Hematopoietic multipotent progenitor cell treated with erythropoietin and hydrocortisone succinate and interleukin-3 and kit ligand, for 17 days (in vitro differentiated cells): ENCODE measurements at regions not wholly inside any gene's neighbourhood (a gene's known extent, or its start where the extent isn't known, plus 50 kb on each side); places are given as distances from the start of the nearest gene placed in this dataset.
A peak's percentile ranks its signal among the peaks of the same experiment; 100 is the strongest.

ENCODE experiments used
- DNase-seq: peaks from one replicate; pipeline ENCODE4 v3.0.0-alpha.2; 2015; ENCODE audit warnings: low spot score

DNA sequence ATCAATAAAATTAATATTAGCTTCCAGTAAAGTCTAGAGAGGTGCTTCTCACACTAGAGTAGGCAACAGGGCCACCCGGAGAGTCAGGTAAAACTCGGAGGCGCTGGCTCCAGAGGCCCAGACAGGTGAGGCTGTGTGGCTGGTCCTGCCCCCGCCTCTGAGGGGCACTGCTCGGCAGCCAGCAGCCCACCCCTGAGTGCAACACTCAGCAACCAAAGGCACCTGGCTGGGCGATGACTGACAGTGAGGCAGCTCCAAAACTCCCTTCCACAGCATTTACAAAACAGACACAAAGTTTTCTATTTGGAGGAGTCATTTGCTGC is 138.8 kb upstream of the ID2 start:
- no peak for DNase-seq

DNA sequence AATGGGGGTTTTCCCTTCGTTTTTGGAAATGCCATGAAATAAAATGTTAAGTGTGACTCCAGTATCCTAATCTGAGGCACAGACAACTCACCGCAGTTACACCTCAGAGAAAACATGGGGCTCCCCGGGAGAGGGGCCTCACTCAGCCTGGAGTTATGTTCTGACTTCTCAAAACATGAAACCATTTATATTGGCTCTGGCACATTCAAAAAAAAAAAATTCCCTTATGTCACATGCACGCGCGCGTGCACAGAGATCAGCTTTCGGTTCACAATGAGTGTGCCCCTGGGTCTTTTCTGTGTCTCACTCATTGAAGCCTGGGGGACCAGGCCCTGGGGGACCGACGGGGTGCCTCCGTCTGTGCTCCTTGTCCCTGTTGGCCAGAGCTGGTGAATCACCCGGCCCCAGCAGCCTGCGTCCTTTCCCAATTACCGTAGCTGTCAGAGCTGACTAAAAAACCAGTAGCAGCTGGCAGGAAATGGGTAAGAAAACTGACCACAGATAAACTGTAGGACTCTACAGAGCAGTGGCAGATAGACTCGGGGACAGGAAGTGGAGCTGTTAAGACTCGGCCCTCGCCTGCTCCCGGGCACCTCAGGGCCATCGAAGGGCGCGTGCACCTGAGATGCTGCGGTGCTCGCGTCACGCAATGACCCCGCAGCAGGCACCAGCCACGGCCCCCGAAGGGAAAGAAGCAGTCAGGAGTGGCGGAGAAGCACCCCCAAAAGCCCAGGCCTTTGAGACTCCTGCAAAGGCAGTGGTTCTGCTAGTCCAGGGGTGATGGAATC is 138.3 kb upstream of the ID2 start:
- peak; percentile 38 for DNase-seq

DNA sequence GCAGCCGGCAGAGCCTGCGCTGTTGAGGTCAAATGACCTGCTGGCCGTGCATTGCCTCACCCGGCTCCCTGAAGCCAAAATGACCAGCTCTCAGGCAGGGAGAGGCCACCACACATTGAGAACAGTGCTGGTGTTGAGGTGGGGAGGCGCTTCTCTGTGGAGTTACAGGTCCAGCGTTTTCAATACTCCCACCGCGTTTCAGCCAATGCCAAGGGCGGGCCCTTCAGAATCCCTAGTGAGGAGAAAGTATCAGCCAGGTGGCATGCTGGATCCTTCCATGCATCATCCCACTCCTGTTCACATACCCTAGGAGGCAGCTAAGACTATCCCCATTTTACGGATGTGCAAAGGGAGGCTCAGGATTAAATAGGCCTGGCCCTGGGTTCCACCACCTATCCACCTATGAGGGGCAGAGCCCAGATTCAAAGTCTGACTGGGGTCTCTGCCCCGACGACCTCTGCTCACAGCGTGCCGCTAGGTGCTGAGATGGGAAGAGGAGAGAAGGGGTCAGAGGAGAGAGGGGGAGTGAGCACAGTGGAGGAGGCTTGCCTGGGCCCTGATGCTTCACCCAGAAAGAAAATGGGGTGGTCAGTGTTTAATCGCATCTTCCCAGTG is 137.6 kb upstream of the ID2 start:
- DNase-seq, result no peak

DNA sequence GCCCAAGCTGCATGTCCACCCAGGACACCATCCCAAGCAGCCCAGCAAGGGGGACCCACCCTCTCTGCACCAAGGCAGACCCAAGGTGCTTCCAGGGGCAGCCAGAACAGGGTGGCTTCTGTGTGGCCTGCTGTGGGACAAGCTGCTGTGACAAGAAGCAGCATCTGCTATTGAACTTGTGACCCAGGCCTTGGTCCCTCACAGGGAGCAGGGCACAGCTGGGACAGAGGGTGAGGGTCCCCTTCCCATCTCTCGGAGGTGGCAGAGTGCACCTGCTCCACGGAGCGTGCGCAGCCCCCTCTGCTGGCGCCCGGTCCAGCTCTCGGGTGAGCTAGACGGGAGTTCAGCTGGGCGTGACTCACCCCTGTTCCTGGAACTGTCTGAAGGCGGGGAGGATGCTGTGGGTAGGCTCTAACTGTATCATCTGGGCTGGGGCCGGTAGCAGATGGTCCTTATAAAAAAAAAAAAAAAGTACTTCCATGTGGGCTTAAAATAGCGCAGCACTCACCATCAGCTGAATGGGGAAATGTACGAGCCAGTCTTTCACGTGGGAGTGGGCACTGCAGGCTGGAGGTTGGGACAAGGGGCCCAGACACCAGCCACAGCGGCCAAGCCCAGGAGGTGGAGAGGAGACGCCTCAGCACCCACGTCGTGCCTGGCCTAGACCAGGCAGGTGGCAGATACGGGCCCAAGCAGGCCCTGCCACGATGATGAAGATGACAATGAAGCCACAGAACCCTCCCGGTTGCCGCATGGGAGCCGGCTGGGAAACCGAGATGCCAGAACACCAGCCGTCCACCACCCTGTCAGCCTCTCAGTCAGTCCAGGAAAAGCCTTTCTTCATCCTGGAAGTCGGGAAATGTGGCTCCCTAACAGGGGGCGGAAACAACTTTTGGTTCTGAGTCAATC is 136.8 kb upstream of the ID2 start:
- DNase-seq, result peak; percentile 65

DNA sequence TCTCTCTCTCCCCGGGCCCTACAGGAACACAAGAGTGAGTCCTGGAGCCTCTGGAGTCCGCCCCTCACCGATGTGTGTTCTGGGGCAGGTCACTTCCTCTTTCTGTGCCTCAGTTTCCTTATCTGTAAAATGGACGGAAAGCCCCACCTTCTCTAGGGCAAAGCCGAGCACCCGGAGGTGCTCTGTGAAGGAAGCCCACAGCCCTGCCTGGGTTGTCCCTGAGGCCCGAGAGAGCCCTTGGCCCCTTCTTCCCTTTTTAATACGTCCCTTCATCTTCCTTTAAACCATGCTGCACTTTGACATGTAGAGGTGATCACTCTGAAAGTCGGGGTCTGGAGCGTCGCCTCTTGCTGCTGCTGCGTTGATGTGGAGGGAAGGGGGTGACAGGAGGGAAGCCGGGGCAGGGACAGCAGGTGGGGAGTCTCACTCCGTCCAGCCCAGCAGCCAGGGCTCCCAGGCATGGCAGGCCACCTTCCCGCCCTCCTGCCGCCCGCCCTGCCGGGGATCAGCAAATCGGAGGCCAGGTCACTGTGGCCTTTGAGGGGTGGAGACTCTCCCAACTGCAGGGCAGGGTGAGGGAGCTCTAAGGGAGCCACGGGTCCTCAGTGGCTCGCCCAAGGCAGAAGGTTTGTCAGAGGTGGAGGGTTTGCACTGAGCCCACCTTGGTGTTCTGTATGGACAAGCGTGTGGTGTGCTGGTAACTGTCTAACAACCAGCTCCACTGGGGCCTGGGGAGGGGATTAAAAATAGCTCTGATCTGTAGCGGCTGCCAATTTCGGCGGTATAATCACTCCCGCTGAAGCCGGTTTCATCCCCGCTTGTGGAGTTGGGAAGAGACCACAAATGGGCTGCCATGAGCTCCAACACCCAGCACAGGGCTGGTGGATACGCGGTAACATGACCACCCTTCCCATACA is 135.9 kb upstream of the ID2 start:
- no peak for DNase-seq

DNA sequence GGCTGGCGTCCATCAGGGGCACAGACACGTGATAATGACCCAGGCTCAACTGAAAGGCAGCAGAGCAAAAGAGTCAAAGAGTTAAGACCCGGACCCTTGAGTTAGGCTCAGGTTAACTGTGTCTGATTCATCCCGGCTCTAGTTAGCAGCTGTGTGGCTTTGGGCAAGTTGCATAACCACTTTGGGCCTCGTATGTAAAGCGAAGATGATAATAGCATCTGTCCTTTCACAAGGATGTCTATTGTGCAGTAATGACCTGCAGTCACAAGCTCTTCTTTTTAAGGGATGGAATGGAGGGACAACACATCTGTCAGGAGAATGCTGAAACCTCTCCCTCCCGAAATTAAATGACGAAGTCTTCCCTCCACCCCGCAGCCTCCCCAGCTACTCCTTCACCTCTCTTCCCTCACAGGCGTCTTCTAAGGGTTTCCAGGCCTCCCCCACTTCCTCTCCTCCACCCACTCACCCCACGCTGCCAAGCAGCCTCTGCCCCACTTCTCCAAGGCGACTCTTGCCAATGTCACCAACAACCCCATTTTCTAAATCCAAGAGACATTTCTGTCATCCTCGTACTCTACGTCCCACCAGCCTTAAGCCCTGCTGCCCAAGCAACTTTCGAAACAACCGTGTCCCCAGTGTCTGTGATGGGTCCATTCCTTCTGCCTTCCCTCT is 135.1 kb upstream of the ID2 start:
- no peak for DNase-seq

DNA sequence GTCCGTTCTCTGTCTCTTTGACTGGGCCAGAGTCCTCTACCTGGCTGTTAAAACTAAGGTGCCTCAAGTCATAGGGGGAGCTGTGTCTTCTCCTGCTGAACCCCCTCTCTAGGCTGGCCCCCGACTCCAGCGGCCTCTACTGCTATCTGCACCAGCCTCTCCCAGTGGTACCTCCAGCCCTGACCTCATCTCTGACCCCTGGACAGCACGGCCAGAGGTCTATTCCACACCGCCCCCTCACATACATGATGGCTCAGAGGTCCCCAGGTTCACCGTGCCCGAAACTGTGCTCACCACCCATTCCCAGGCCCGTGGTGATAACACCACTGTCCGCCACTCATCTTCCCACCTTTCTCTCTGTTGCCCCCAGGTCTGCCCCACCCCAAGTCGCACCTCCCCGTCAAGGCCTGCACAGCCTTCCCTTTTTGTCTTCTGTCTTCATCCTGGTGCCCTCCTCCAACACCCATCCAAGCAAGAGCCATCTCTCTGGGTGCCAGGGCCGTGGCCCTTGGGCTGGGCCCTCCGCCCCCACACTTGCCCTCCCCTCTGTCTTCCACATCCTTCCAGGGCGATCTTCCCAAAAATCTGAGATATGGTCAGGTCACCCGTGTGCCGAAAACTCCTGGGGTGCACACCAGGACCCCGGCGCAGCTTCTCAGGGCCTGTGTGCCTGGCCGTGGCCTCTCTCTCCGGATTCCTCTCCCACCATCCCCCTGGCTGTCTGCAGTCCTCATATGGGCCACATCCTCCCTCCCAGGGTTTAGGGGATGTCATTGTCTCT is 134.4 kb upstream of the ID2 start:
- no peak for DNase-seq

DNA sequence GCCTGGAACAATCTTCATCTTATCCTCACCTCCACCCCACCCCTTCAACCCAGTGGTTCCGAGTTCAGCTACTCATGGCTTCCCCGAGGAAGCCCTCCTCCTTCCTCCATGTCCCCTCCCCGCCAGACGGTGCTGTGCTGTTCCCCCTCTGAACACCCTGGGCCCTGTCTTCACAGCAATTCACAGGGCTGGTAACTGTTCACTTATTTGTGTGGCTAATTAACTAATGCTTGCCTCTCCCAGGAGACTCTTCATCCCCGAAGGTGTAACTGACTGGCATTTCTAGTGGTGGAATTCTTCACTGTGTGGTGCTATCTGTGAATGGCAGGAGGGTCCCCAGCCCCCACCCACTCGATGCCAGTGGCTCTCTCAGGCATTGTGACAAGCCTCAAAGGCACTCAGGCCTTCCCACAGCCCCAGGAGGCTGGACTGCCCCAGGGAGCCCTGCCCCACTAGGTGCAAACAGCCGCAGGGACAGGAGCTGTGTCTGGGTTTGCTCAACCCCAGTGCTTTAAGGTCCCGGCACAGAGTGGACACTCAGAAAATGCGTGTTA is 133.7 kb upstream of the ID2 start:
- no peak for DNase-seq

DNA sequence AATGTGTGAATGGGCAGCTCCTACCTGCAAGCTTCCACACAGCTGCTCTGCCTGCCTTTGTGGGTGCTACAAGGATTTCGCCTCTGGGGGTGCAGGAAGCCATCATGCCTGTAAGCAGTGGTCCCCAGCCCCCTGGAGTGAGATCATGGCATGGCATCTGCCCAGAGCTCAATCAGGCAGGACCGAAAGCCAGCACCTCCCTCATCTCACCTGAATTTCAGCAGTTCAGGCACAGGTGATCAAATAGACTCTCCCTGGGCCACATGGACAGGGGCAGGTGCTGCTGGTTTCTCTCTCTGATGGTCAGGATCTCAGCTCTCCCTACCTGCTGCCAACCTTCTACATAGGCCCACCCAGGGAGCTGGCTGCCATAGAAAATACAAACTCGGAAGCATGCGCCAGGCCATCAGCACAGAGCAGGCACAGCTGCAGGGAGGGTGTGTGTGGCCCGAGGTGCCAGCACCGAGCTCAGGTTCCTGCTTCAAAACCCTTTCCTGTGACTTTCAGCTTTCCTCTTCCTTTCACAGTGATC is 133.2 kb upstream of the ID2 start:
- no peak for DNase-seq

DNA sequence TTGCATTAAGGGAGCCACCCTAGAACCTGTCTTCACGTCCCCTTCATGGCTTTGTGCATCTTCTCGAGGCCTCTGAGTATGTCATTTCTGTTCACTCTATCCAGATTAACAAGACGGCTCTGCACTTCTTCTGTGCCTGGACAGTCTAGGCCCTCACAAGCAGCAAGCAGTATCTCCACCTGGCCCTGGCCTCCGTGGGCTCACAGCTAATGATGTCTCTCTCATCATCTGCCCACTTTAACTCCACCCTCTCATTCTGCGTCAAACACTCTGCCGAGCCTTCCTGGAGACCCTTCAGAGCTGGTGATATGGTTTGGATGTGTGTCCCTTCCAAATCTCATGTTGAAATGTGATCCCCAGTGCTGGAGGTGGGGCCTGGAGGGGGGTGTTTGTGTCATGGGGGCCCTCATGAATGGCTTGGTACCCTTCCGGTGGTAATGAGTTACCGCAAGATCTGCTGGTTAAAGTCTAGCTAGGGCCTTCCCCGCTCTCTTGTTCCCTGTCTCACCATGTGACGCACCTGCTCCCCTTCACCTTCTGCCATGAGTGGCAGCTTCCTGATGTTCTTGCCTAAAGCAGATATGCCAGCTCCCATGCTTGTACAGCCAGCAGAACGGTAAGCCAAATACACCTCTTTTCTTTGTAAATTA is 132.5 kb upstream of the ID2 start:
- no peak for DNase-seq

DNA sequence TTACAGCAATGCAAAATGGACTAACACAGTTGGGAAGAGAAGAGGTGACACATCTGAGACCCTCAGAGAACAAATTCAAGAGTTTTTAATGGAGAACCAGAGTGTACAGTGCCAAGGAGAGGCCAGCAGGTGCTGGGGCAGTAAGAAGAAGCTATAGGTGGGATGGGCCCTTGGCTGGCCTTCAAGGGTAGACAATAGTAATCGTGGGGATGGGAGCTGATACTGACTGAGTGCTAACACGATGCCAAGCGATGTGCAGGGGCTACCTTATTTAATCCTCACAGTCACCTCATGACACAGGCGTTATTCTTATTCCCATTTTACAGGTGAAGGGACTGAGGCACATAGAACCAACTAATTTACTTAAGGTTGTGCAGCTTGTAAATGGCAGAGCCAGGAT is 131.9 kb upstream of the ID2 start:
- DNase-seq, result no peak

DNA sequence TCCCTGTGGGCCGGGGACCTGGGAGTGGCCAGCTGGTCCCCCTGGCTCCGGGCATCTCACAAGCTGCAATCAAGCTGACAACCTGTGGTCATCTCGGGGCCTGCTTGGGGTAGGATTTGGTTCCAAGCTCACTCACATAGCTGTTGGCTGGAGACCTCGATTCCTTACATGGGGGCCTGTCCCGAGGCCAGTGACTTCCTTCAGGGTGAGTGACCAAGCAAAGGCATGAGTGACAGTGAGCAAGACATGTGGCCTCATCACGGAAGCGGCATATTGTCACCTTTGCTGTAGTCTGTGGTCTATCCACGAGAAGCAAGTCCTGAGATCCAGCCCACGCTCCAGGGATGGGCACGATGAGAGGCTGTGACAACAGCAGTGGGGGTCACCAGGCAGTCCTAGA is 131.4 kb upstream of the ID2 start:
- DNase-seq, result no peak

DNA sequence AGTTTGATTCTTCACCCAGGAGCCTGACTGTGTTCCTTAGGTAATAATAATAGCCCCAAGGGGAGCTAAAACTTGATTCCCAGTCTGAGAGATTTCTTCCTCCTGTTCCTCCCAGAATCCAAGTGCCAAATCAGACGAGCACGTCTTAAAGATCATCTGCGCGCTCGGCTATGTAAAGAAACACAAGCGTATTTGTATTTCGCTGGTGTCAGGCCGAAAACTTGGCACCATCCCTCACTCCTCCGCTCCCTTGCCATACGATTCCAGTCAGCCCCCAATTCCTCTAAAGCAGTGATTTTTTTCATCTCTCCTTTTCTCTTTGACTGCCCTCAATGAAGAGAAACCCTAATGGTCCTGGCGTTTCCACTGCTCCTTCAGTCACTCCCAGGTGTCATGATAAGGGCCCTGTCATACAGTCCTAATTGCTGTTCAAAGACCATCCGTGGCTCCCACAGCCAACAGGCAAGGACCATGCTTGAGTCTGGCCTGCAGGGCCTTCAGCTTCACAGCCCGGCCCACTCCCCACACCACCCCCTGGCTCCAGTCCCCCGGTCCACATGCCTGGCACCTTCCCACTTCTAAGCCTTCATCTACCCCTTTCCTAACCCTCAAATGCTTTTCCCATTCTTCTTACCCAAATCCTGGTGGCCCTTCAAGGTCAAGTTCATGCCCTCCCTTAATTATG is 130.8 kb upstream of the ID2 start:
- DNase-seq, result no peak

DNA sequence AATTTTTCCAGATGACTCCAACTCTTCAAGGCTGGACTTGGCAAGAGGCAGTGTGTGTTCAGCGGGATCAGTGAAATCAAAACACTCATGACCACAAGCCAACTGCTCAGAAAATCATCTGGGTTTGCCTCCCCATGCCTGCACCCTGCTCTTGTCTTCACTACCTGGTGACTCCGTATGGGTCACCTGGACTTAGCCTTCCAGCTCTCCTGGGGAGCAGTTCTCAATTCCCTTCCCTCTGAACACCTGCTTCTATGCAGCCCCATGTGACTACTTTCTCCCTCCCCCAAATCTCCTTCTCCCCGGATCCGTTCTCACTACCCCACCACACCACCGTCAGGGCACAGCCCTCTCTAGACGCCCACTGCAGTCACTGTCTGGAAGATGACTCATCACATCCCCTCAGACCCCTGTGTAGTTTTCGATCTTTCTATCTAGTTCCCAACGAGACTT is 130.2 kb upstream of the ID2 start:
- DNase-seq, result no peak

DNA sequence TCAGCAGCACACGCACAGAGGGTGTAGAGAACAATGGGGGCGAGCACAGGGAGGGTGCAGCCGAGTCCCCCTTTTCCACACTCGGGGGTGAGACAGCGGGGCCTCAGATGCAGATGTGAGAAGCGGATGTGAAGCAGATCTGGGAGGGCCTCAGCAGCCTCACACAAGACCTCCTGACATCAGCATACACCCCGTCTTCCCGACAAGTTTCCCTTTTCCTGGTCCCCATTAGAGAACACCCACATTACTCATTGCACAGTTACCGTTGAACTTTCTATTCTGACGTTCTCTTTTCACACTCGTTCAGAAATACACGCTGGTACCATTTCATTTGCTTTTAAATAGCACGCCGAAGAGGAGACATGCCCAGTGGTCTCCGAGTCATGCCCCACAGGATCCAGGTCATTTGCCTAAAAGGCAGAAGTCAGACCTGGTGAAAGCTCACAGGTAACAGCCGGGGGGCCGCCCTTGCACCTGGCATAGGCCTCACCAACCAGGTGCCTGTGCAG is 129.5 kb upstream of the ID2 start:
- DNase-seq, result no peak

DNA sequence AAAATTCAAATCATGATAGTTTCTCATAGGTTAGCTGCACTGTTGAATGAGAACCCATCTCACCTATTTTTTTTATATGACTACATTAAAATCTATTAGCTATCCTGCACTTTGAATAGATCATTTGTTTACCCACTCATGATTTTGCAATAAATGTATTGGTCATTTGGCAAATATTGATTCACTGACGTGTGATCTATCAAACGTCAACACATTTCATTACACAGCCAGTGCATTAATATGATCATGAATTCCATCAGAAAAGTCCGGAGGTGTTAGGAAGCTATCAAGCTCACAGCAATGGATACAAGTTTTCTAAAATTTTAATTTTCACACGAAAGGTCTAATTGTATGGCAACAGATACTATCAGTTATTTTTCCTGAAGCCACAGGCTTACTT is 128.2 kb upstream of the ID2 start:
- DNase-seq, result no peak

DNA sequence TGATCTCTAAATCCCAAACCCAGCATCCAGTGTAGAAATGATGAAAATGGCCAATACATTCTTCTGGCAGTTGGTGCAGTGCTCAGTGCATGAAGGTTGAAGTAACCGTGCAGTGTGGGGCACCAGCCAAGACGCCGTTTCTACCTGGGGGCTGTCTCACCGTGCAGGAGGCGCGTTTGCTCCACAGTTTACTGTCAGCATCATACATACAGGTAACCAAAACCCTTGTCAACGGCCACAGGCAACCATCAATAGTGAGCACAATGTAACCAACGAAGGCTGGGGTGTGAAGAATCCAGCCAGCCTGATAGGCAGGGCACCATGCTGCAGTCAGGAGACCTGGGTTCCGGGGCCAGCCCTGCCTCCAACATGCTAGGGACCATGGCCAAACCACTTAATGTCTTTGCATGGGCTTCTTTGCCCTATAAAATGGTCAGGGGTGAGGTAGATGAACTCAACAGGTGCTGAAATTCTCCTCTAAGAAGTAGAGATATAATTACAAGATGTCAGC is 127.5 kb upstream of the ID2 start:
- DNase-seq, result no peak

DNA sequence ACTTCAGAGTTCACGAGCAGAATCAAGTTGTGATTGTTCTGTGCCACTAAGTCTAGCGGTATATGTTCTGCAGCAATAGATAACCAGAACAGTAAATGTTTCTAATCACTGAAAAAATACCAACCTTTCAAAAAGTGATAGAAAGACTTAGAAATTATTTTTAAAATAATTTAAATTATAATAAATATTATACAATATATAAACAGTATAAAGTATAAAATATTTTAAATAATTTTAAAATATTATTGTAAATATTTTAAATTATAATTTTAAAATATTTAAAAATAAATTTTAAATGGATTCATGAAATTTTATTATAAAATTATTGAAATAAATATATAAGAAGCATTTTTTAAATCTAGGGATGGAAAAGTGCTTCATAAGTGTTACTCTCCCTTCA is 126.3 kb upstream of the ID2 start:
- DNase-seq, result no peak
